SK-N-SH treated with all-trans-retinoic acid at 6 μM for 48 hours (cell line): ENCODE measurements at regions not wholly inside any gene's neighbourhood (a gene's known extent, or its start where the extent isn't known, plus 50 kb on each side); places are given as distances from the start of the nearest gene placed in this dataset.

Experiments
- ARNTL ChIP-seq: fragments of 450-650 bp; formaldehyde crosslinking; IDR thresholded peaks from 2 replicates; pipeline ENCODE4 v1.5.0; 2020; ENCODE audit warnings: low read depth, mild to moderate bottlenecking, moderate library complexity, borderline replicate concordance
- BACH2 ChIP-seq: fragments of 250-450 bp; sonication (Bioruptor Pico); IDR thresholded peaks from 2 replicates; pipeline ENCODE4 v1.9.0; 2021; ENCODE audit warnings: mild to moderate bottlenecking, borderline replicate concordance
- PPARA ChIP-seq: fragments of 250-450 bp; sonication (Bioruptor Pico); IDR thresholded peaks from 2 replicates; pipeline ENCODE4 v1.5.0; 2020; ENCODE audit warnings: mild to moderate bottlenecking, borderline replicate concordance
- SNAI2 ChIP-seq: fragments of 250-450 bp; sonication (Bioruptor Pico); IDR thresholded peaks from 2 replicates; pipeline ENCODE4 v1.5.0; 2020; ENCODE audit warnings: mild to moderate bottlenecking, moderate library complexity
- TCF4 ChIP-seq: fragments of 250-450 bp; sonication (Bioruptor Pico); IDR thresholded peaks from 2 replicates; pipeline ENCODE4 v1.8.0; 2021; ENCODE audit warnings: mild to moderate bottlenecking, moderate library complexity, borderline replicate concordance
- ZC3H10 ChIP-seq: fragments of 250-450 bp; sonication (Bioruptor Pico); IDR thresholded peaks from 2 replicates; pipeline ENCODE4 v1.5.1; 2021; ENCODE audit warnings: mild to moderate bottlenecking, moderate library complexity
- ZFP30 ChIP-seq: fragments of 450-650 bp; formaldehyde crosslinking; IDR thresholded peaks from 2 replicates; pipeline ENCODE4 v1.5.0; 2022; ENCODE audit warnings: mild to moderate bottlenecking, moderate library complexity
- ZNF565 ChIP-seq: fragments of 450-650 bp; formaldehyde crosslinking; conservative IDR thresholded peaks from 2 replicates; pipeline ENCODE4 v1.5.0; 2020; ENCODE audit warnings: low read depth, mild to moderate bottlenecking, moderate library complexity
- ZNF70 ChIP-seq: fragments of 450-650 bp; formaldehyde crosslinking; IDR thresholded peaks from 2 replicates; pipeline ENCODE4 v1.5.0; 2020; ENCODE audit warnings: mild to moderate bottlenecking, moderate library complexity
- TF ChIP-seq, protein P1 (sequence below): fragments of 250-450 bp; sonication (Bioruptor Pico); IDR thresholded peaks from 2 replicates; pipeline ENCODE4 v1.5.1; 2021; ENCODE audit warnings: mild to moderate bottlenecking, moderate library complexity
- TF ChIP-seq, protein P2 (sequence below): fragments of 250-450 bp; sonication (Bioruptor Pico); IDR thresholded peaks from 2 replicates; pipeline ENCODE4 v1.8.0; 2020; ENCODE audit warnings: mild to moderate bottlenecking, moderate library complexity, borderline replicate concordance
- TF ChIP-seq, protein P3 (sequence below): fragments of 250-450 bp; sonication (Bioruptor Pico); IDR thresholded peaks from 2 replicates; pipeline ENCODE4 v1.5.0; 2020; ENCODE audit warnings: mild to moderate bottlenecking, moderate library complexity
- TF ChIP-seq, protein P4 (sequence below): fragments of 250-450 bp; sonication (Bioruptor Pico); IDR thresholded peaks from 2 replicates; pipeline ENCODE4 v1.5.1; 2020; ENCODE audit warnings: low read depth, mild to moderate bottlenecking, moderate library complexity
- TF ChIP-seq, protein P5 (sequence below): fragments of 250-450 bp; sonication (Bioruptor Pico); IDR thresholded peaks from 2 replicates; pipeline ENCODE4 v1.8.0; 2021; ENCODE audit warnings: low read depth, mild to moderate bottlenecking, moderate library complexity, borderline replicate concordance

DNA sequence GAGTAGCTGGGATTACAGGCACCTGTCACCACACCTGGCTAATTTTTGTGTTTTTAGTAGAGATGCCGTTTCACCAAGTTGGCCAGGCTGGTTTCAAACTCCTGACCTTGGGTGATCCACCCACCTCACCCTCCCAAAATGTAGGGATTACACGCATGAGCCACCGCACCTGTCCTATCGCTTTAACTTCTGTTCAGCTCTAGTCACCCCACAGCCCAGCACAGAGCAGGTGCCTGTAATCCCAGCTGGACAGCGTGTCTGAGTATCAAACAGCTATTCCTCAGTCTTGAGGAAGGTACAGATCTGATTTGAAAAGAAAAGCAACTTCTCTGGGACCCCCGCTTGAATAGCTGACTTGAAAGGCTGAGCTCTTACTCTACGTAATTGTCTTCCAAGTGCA lies 149.1 kb downstream of the CTTN start:
- TF ChIP-seq TCF4 (CRISPR knock-in tag) (no peak), BACH2 (CRISPR knock-in tag) (no peak), ZFP30 (CRISPR knock-in tag) (no peak), SNAI2 (CRISPR knock-in tag) (no peak), ARNTL (CRISPR knock-in tag) (no peak), PPARA (CRISPR knock-in tag) (no peak), ZNF70 (CRISPR knock-in tag) (no peak), ZNF565 (no peak), ZC3H10 (no peak)
- TF ChIP-seq, protein P1, sequence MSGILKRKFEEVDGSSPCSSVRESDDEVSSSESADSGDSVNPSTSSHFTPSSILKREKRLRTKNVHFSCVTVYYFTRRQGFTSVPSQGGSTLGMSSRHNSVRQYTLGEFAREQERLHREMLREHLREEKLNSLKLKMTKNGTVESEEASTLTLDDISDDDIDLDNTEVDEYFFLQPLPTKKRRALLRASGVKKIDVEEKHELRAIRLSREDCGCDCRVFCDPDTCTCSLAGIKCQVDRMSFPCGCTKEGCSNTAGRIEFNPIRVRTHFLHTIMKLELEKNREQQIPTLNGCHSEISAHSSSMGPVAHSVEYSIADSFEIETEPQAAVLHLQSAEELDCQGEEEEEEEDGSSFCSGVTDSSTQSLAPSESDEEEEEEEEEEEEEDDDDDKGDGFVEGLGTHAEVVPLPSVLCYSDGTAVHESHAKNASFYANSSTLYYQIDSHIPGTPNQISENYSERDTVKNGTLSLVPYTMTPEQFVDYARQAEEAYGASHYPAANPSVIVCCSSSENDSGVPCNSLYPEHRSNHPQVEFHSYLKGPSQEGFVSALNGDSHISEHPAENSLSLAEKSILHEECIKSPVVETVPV (CRISPR knock-in tag) = no peak
- TF ChIP-seq, protein P2, sequence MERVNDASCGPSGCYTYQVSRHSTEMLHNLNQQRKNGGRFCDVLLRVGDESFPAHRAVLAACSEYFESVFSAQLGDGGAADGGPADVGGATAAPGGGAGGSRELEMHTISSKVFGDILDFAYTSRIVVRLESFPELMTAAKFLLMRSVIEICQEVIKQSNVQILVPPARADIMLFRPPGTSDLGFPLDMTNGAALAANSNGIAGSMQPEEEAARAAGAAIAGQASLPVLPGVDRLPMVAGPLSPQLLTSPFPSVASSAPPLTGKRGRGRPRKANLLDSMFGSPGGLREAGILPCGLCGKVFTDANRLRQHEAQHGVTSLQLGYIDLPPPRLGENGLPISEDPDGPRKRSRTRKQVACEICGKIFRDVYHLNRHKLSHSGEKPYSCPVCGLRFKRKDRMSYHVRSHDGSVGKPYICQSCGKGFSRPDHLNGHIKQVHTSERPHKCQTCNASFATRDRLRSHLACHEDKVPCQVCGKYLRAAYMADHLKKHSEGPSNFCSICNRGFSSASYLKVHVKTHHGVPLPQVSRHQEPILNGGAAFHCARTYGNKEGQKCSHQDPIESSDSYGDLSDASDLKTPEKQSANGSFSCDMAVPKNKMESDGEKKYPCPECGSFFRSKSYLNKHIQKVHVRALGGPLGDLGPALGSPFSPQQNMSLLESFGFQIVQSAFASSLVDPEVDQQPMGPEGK (CRISPR knock-in tag) = no peak
- TF ChIP-seq, protein P3, sequence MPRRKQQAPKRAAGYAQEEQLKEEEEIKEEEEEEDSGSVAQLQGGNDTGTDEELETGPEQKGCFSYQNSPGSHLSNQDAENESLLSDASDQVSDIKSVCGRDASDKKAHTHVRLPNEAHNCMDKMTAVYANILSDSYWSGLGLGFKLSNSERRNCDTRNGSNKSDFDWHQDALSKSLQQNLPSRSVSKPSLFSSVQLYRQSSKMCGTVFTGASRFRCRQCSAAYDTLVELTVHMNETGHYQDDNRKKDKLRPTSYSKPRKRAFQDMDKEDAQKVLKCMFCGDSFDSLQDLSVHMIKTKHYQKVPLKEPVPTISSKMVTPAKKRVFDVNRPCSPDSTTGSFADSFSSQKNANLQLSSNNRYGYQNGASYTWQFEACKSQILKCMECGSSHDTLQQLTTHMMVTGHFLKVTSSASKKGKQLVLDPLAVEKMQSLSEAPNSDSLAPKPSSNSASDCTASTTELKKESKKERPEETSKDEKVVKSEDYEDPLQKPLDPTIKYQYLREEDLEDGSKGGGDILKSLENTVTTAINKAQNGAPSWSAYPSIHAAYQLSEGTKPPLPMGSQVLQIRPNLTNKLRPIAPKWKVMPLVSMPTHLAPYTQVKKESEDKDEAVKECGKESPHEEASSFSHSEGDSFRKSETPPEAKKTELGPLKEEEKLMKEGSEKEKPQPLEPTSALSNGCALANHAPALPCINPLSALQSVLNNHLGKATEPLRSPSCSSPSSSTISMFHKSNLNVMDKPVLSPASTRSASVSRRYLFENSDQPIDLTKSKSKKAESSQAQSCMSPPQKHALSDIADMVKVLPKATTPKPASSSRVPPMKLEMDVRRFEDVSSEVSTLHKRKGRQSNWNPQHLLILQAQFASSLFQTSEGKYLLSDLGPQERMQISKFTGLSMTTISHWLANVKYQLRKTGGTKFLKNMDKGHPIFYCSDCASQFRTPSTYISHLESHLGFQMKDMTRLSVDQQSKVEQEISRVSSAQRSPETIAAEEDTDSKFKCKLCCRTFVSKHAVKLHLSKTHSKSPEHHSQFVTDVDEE (CRISPR knock-in tag) = no peak
- TF ChIP-seq, protein P4, sequence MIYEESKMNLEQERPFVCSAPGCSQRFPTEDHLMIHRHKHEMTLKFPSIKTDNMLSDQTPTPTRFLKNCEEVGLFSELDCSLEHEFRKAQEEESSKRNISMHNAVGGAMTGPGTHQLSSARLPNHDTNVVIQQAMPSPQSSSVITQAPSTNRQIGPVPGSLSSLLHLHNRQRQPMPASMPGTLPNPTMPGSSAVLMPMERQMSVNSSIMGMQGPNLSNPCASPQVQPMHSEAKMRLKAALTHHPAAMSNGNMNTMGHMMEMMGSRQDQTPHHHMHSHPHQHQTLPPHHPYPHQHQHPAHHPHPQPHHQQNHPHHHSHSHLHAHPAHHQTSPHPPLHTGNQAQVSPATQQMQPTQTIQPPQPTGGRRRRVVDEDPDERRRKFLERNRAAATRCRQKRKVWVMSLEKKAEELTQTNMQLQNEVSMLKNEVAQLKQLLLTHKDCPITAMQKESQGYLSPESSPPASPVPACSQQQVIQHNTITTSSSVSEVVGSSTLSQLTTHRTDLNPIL (CRISPR knock-in tag) = no peak
- TF ChIP-seq, protein P5, sequence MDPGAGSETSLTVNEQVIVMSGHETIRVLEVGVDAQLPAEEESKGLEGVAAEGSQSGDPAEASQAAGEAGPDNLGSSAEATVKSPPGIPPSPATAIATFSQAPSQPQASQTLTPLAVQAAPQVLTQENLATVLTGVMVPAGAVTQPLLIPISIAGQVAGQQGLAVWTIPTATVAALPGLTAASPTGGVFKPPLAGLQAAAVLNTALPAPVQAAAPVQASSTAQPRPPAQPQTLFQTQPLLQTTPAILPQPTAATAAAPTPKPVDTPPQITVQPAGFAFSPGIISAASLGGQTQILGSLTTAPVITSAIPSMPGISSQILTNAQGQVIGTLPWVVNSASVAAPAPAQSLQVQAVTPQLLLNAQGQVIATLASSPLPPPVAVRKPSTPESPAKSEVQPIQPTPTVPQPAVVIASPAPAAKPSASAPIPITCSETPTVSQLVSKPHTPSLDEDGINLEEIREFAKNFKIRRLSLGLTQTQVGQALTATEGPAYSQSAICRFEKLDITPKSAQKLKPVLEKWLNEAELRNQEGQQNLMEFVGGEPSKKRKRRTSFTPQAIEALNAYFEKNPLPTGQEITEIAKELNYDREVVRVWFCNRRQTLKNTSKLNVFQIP (CRISPR knock-in tag) = no peak
